ENCODE measurements at regions not wholly inside any gene's neighbourhood (a gene's known extent, or its start where the extent isn't known, plus 50 kb on each side); places are given as distances from the start of the nearest gene placed in this dataset.

DNA sequence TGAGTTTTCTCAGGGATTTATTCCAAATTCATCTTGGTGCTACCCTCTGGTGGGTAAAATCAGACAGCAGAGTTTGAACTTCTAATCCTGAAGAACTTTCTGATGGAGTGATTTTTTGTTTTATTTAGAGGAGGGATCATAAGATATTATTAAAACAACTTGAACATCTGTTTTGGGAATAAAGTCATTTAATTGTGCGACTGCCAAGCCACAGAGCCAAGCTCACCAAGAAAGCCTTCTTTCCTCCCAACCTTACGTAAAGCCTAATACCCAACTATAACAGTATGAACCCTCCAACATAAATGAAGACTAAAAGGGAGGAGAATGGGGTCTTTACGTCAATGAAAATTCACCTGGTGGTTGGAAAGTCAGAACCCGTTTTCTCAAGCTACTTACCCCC, 205.5 kb upstream of the IGF1 start:
- TF ChIP-seq, protein P1, sequence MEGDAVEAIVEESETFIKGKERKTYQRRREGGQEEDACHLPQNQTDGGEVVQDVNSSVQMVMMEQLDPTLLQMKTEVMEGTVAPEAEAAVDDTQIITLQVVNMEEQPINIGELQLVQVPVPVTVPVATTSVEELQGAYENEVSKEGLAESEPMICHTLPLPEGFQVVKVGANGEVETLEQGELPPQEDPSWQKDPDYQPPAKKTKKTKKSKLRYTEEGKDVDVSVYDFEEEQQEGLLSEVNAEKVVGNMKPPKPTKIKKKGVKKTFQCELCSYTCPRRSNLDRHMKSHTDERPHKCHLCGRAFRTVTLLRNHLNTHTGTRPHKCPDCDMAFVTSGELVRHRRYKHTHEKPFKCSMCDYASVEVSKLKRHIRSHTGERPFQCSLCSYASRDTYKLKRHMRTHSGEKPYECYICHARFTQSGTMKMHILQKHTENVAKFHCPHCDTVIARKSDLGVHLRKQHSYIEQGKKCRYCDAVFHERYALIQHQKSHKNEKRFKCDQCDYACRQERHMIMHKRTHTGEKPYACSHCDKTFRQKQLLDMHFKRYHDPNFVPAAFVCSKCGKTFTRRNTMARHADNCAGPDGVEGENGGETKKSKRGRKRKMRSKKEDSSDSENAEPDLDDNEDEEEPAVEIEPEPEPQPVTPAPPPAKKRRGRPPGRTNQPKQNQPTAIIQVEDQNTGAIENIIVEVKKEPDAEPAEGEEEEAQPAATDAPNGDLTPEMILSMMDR (IDR thresholded peaks at IDR 0.05): no peak
- TF ChIP-seq SIN3A (IDR thresholded peaks at IDR 0.05; ENCODE audit: borderline replicate concordance, insufficient read depth, low read depth, low read length) (no peak), TCF7L2 (IDR thresholded peaks at IDR 0.05; ENCODE audit: low read depth, low read length) (no peak)
